ENCODE measurements at regions not wholly inside any gene's neighbourhood (a gene's known extent, or its start where the extent isn't known, plus 50 kb on each side); places are given as distances from the start of the nearest gene placed in this dataset.
"Not testable (repeated sequence)": the region's sequence is repeated elsewhere in the genome, so short reads cannot be mapped to it uniquely, and the experiment has no call there.

GRCh38 chrX:34341258-34341657 lies 209.1 kb upstream of the FAM47A start:
- TF ChIP-seq CTCF (IDR thresholded peaks at IDR 0.05; ENCODE audit: low read depth, low read length): no peak
- DNase-seq (ENCODE audit: extremely low read depth, low read depth): no peak

GRCh38 chrX:34338046-34338445 lies 205.9 kb upstream of the FAM47A start:
- no peak for DNase-seq (ENCODE audit: extremely low read depth, low read depth)
- TF ChIP-seq CTCF (IDR thresholded peaks at IDR 0.05; ENCODE audit: low read depth, low read length): no peak

GRCh38 chrX:34335376-34335775 lies 203.3 kb upstream of the FAM47A start:
- DNase-seq (ENCODE audit: extremely low read depth, low read depth): not testable (repeated sequence)

- DNase-seq (ENCODE audit: extremely low read depth, low read depth): no peak
- peak; percentile 25 for TF ChIP-seq CTCF (IDR thresholded peaks at IDR 0.05; ENCODE audit: low read depth, low read length)
These were observed 200.2 kb upstream of the FAM47A start for GRCh38 chrX:34332334-34332733.

GRCh38 chrX:34325460-34325859 lies 193.3 kb upstream of the FAM47A start:
- no peak for DNase-seq (ENCODE audit: extremely low read depth, low read depth)
- no peak for TF ChIP-seq CTCF (IDR thresholded peaks at IDR 0.05; ENCODE audit: low read depth, low read length)

- DNase-seq (ENCODE audit: extremely low read depth, low read depth): not testable (repeated sequence)
These were observed 188.3 kb upstream of the FAM47A start for GRCh38 chrX:34320424-34320823.

- peak; percentile 55 for TF ChIP-seq CTCF (IDR thresholded peaks at IDR 0.05; ENCODE audit: low read depth, low read length)
- DNase-seq (ENCODE audit: extremely low read depth, low read depth): peak; percentile 4
These were observed 168.8 kb upstream of the FAM47A start for GRCh38 chrX:34300871-34301270.

- no peak for TF ChIP-seq CTCF (IDR thresholded peaks at IDR 0.05; ENCODE audit: low read depth, low read length)
- no peak for DNase-seq (ENCODE audit: extremely low read depth, low read depth)
These were observed 167.4 kb upstream of the FAM47A start for GRCh38 chrX:34299451-34299967.

Measured in AG09319 (cell line).